Trophoblast cell (in vitro differentiated cells and primary cell): ENCODE measurements at regions not wholly inside any gene's neighbourhood (a gene's known extent, or its start where the extent isn't known, plus 50 kb on each side); places are given as distances from the start of the nearest gene placed in this dataset.

Experiments
- DNase-seq, 2 donors: peaks; one replicate each; pipeline ENCODE4 v3.0.0-alpha.2; 2016
- H2AFZ ChIP-seq: 2 replicates; pipeline ENCODE4 v1.6.1; 2013; ENCODE audit warnings: low read length, moderate library complexity, mild to moderate bottlenecking; ENCODE audit not compliant: insufficient read depth, poor library complexity
- H2AK5ac ChIP-seq: 2 replicates; pipeline ENCODE4 v1.6.1; 2013; ENCODE audit warnings: mild to moderate bottlenecking, low read length
- H2BK120ac ChIP-seq: 2 replicates; pipeline ENCODE4 v1.6.1; 2013; ENCODE audit warnings: low read length, mild to moderate bottlenecking, moderate library complexity; ENCODE audit not compliant: insufficient read depth, poor library complexity
- H2BK12ac ChIP-seq: 2 replicates; pipeline ENCODE4 v1.6.1; 2013; ENCODE audit warnings: mild to moderate bottlenecking, low read length, moderate library complexity
- H2BK5ac ChIP-seq: 2 replicates; pipeline ENCODE4 v1.6.1; 2013; ENCODE audit warnings: low read length, low read depth, moderate library complexity, mild to moderate bottlenecking; ENCODE audit not compliant: poor library complexity
- H3K14ac ChIP-seq: 2 replicates; pipeline ENCODE4 v1.6.1; 2013; ENCODE audit warnings: mild to moderate bottlenecking, low read length
- H3K18ac ChIP-seq: 2 replicates; pipeline ENCODE4 v1.6.1; 2013; ENCODE audit warnings: mild to moderate bottlenecking, low read length
- H3K23ac ChIP-seq: 2 replicates; pipeline ENCODE4 v1.6.1; 2013; ENCODE audit warnings: low read length
- H3K27ac ChIP-seq: 2 replicates; pipeline ENCODE4 v1.5.1; 2013; ENCODE audit warnings: low read depth, mild to moderate bottlenecking, inconsistent platforms, low read length, moderate library complexity
- H3K27me3 ChIP-seq: 2 replicates; pipeline ENCODE4 v1.6.1; 2013; ENCODE audit warnings: inconsistent platforms, mild to moderate bottlenecking, low read length, moderate library complexity; ENCODE audit not compliant: insufficient read depth
- H3K36me3 ChIP-seq, 2 experiments: 1 replicate in 1 of 2; 2 replicates in 1 of 2; pipeline ENCODE4 v1.6.1; 2013; ENCODE audit warnings: low read length in 2 of 2, mild to moderate bottlenecking in 2 of 2, moderate library complexity in 1 of 2; ENCODE audit not compliant: insufficient read depth in 2 of 2, control insufficient read depth in 1 of 2
- H3K4ac ChIP-seq: 2 replicates; pipeline ENCODE4 v1.6.1; 2013; ENCODE audit warnings: low read depth, mild to moderate bottlenecking, low read length, moderate library complexity
- H3K4me1 ChIP-seq, 2 experiments: 1 replicate in 1 of 2; 2 replicates in 1 of 2; pipeline ENCODE4 v1.6.1; 2013; ENCODE audit warnings: low read length in 2 of 2, mild to moderate bottlenecking in 2 of 2, moderate library complexity in 1 of 2; ENCODE audit not compliant: insufficient read depth in 2 of 2, control insufficient read depth in 1 of 2
- H3K4me2 ChIP-seq: 2 replicates; pipeline ENCODE4 v1.6.1; 2013; ENCODE audit warnings: inconsistent platforms, mild to moderate bottlenecking, low read length, moderate library complexity
- H3K4me3 ChIP-seq: 2 replicates; pipeline ENCODE4 v1.5.1; 2013; ENCODE audit warnings: mild to moderate bottlenecking, low read depth, low read length, inconsistent platforms
- H3K79me1 ChIP-seq: one replicate; pipeline ENCODE4 v1.6.1; 2013; ENCODE audit warnings: low read length
- H3K79me2 ChIP-seq: 2 replicates; pipeline ENCODE4 v1.6.1; 2013; ENCODE audit warnings: low read length, mild to moderate bottlenecking; ENCODE audit not compliant: control insufficient read depth, insufficient read depth, poor library complexity
- H3K9ac ChIP-seq: 2 replicates; pipeline ENCODE4 v1.6.1; 2013; ENCODE audit warnings: mild to moderate bottlenecking, low read length
- H3K9me3 ChIP-seq: 2 replicates; pipeline ENCODE4 v1.6.1; 2013; ENCODE audit warnings: low read depth, mild to moderate bottlenecking, control low read depth, inconsistent platforms, low read length; ENCODE audit not compliant: insufficient read depth
- H4K12ac ChIP-seq: 2 replicates; pipeline ENCODE4 v1.6.1; 2013; ENCODE audit warnings: low read depth, mild to moderate bottlenecking, low read length, moderate library complexity
- H4K8ac ChIP-seq: 2 replicates; pipeline ENCODE4 v1.6.1; 2013; ENCODE audit warnings: low read depth, mild to moderate bottlenecking, low read length, moderate library complexity
- H4K91ac ChIP-seq: one replicate; pipeline ENCODE4 v1.6.1; 2013; ENCODE audit warnings: low read depth, mild to moderate bottlenecking, low read length, moderate library complexity
- WGBS: extraction: QIAGEN DNeasy Blood & Tissue Kit; methylation state at CpG from one replicate; pipeline ENCODE4 v1.1.7; 2013; ENCODE audit warnings: missing lambda C conversion rate; ENCODE audit not compliant: insufficient read length, insufficient coverage; ENCODE audit errors: extremely low coverage; 5-methylcytosine and 5-hydroxymethylcytosine counted together

- no peak overlapping the region for H3K9ac ChIP-seq
- H3K27ac ChIP-seq, result no peak overlapping the region
- H3K79me1 ChIP-seq, result no peaks in the 10 kb centered on the region
- H3K4me1 ChIP-seq, result no peaks in the 10 kb centered on the region
- H2BK120ac ChIP-seq, result no peak overlapping the region
- no peak overlapping the region for H2BK5ac ChIP-seq
- H4K8ac ChIP-seq, result no peak overlapping the region
- no peak for DNase-seq
- H3K4me2 ChIP-seq, result no peak overlapping the region
- H3K23ac ChIP-seq, result no peak overlapping the region
- H3K14ac ChIP-seq, result no peak overlapping the region
- H3K4me3 ChIP-seq, result no peak overlapping the region
- no peak overlapping the region for H2BK12ac ChIP-seq
- no peaks in the 10 kb centered on the region for H3K36me3 ChIP-seq
- no peak overlapping the region for H2AK5ac ChIP-seq
- H3K4ac ChIP-seq, result no peak overlapping the region
- no peak overlapping the region for H3K18ac ChIP-seq
- H2AFZ ChIP-seq, result no peak overlapping the region
- H4K12ac ChIP-seq, result no peak overlapping the region
- H3K79me2 ChIP-seq, result no peaks in the 10 kb centered on the region
- H3K9me3 ChIP-seq, result no peaks in the 10 kb centered on the region
- no peaks in the 10 kb centered on the region for H3K27me3 ChIP-seq
- H4K91ac ChIP-seq, result no peak overlapping the region
These were observed 647.0 kb downstream of the EFNA5 start for GRCh38 chr5:107023732-107024131.

GRCh38 chr5:107021575-107021974 is 649.2 kb downstream of the EFNA5 start:
- Histone ChIP-seq H3K9me3 (no peaks in the 10 kb centered on the region), H2AK5ac (no peak overlapping the region), H3K79me1 (no peaks in the 10 kb centered on the region), H2BK120ac (no peak overlapping the region), H4K8ac (no peak overlapping the region), H3K4me3 (no peak overlapping the region), H4K12ac (no peak overlapping the region), H3K18ac (no peak overlapping the region), H3K9ac (no peak overlapping the region), H3K4me2 (no peak overlapping the region), H3K27me3 (no peaks in the 10 kb centered on the region), H3K27ac (no peak overlapping the region), H4K91ac (no peak overlapping the region), H3K4me1 (no peaks in the 10 kb centered on the region), H2BK5ac (no peak overlapping the region), H3K36me3 (no peaks in the 10 kb centered on the region), H3K14ac (no peak overlapping the region), H2AFZ (no peak overlapping the region), H3K79me2 (no peaks in the 10 kb centered on the region), H2BK12ac (no peak overlapping the region), H3K4ac (no peak overlapping the region), H3K23ac (no peak overlapping the region)
- no CpG with 5 or more reads among the region's 2 CpGs for WGBS
- peak in 1 of 2 donors; percentile 18 for DNase-seq

- Histone ChIP-seq H3K79me1 (no peaks in the 10 kb centered on the region), H2BK120ac (no peak overlapping the region), H3K27me3 (no peaks in the 10 kb centered on the region), H2BK12ac (no peak overlapping the region), H3K79me2 (no peaks in the 10 kb centered on the region), H3K36me3 (no peaks in the 10 kb centered on the region), H3K9me3 (no peaks in the 10 kb centered on the region), H4K91ac (no peak overlapping the region), H4K8ac (no peak overlapping the region), H2AK5ac (no peak overlapping the region), H3K4me2 (no peak overlapping the region), H2AFZ (no peak overlapping the region), H3K14ac (no peak overlapping the region), H2BK5ac (no peak overlapping the region), H3K27ac (no peak overlapping the region), H4K12ac (no peak overlapping the region), H3K9ac (no peak overlapping the region), H3K23ac (no peak overlapping the region), H3K4me1 (no peaks in the 10 kb centered on the region), H3K4me3 (no peak overlapping the region), H3K4ac (no peak overlapping the region), H3K18ac (no peak overlapping the region)
- WGBS, result no CpG with 5 or more reads among the region's 2 CpGs
- DNase-seq, result peak in 1 of 2 donors; percentile 65
These were observed 650.1 kb downstream of the EFNA5 start for GRCh38 chr5:107020626-107021025.

GRCh38 chr5:107017616-107018015 is 653.1 kb downstream of the EFNA5 start:
- no peak overlapping the region for H3K4me3 ChIP-seq

More at GRCh38 chr5:107017616-107018015, 653.1 kb downstream of the EFNA5 start:
- no peak overlapping the region for H2BK120ac ChIP-seq
- WGBS, result no CpG with 5 or more reads among the region's 1 CpG
- H3K9me3 ChIP-seq, result no peaks in the 10 kb centered on the region
- H3K4ac ChIP-seq, result no peak overlapping the region
- H4K12ac ChIP-seq, result no peak overlapping the region
- H3K23ac ChIP-seq, result no peak overlapping the region
- no peak overlapping the region for H4K8ac ChIP-seq
- H3K36me3 ChIP-seq, result no peaks in the 10 kb centered on the region
- no peaks in the 10 kb centered on the region for H3K27me3 ChIP-seq
- H3K18ac ChIP-seq, result no peak overlapping the region
- no peak overlapping the region for H2BK5ac ChIP-seq
- H3K79me1 ChIP-seq, result no peaks in the 10 kb centered on the region
- H2BK12ac ChIP-seq, result no peak overlapping the region
- H3K4me2 ChIP-seq, result no peak overlapping the region
- no peak overlapping the region for H3K9ac ChIP-seq
- no peak for DNase-seq
- H3K27ac ChIP-seq, result no peak overlapping the region
- no peaks in the 10 kb centered on the region for H3K79me2 ChIP-seq
- no peak overlapping the region for H3K14ac ChIP-seq
- no peaks in the 10 kb centered on the region for H3K4me1 ChIP-seq
- H4K91ac ChIP-seq, result no peak overlapping the region
- H2AFZ ChIP-seq, result no peak overlapping the region
- no peak overlapping the region for H2AK5ac ChIP-seq
